OCI-LY1 (cell line): ENCODE measurements at regions not wholly inside any gene's neighbourhood (a gene's known extent, or its start where the extent isn't known, plus 50 kb on each side); places are given as distances from the start of the nearest gene placed in this dataset.

Experiments used
- EZH2 ChIP-seq: fragments of 200-600 bp; sonication (generic), shearing (Covaris generic); IDR thresholded peaks from 2 replicates; pipeline ENCODE4 v1.8.0; 2017; ENCODE audit warnings: borderline replicate concordance, mixed run types, mild to moderate bottlenecking, antibody characterized with exemption, low read length, moderate library complexity, mixed read lengths
- TF ChIP-seq, protein P1 (sequence below): fragments of 200-600 bp; sonication (generic), shearing (Covaris generic); IDR thresholded peaks from 2 replicates; pipeline ENCODE4 v1.5.1; 2017; ENCODE audit warnings: mild to moderate bottlenecking, antibody characterized with exemption, low read length, moderate library complexity, mixed read lengths

DNA sequence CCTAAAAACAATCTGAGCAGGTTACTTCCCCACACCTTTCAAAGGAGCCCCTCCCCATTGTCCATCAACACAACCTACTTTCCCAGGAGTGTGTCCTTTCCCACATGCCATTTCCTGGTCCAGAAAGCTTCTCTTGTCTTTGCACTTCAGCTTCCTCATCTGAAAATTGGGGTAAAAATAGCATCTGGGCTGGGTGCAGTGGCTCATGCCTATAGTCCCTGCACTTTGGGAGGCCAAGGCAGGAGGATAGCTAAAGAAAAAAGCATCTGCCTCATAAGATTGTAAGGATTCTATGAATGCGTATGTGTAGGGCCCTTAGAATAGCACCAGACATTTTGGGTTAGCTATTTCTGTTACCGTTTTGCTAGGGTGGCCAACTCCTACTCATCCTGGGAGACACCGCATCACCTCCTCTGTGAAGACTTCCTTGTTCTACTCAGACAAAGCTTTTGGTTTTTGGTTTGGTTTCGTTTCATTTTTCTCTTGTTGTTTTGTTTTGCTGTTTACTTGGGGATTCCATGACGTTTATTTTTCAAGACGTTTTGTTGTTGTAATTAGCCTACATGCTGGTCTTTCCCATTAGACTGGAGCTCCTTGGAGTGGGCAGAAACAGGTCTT is 224.4 kb upstream of the TLE3 start:
- TF ChIP-seq EZH2, result no peak
- TF ChIP-seq, protein P1, sequence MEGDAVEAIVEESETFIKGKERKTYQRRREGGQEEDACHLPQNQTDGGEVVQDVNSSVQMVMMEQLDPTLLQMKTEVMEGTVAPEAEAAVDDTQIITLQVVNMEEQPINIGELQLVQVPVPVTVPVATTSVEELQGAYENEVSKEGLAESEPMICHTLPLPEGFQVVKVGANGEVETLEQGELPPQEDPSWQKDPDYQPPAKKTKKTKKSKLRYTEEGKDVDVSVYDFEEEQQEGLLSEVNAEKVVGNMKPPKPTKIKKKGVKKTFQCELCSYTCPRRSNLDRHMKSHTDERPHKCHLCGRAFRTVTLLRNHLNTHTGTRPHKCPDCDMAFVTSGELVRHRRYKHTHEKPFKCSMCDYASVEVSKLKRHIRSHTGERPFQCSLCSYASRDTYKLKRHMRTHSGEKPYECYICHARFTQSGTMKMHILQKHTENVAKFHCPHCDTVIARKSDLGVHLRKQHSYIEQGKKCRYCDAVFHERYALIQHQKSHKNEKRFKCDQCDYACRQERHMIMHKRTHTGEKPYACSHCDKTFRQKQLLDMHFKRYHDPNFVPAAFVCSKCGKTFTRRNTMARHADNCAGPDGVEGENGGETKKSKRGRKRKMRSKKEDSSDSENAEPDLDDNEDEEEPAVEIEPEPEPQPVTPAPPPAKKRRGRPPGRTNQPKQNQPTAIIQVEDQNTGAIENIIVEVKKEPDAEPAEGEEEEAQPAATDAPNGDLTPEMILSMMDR, result no peak
